ENCODE measurements at regions not wholly inside any gene's neighbourhood (a gene's known extent, or its start where the extent isn't known, plus 50 kb on each side); places are given as distances from the start of the nearest gene placed in this dataset.

DNA sequence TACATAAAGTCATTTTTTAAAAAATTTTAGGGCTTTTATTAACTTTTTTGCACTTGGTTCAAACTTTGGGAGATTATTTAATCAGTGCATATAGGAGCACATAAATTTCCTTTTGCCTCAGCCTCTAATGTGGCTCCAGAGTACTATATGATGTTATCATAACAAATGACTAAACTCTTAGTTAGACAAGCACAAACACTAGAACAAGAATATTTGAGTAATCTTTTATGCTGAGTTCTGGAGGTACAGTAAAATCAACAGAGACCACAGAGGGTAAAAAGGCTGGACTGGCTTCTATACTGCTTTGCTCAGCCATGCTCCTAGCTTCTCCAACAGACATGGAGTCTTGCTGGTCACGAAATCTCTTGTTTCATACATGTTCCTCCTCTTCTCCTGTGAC, 52.5 kb upstream of the SGCD start:
- no peak for DNase-seq (ENCODE audit: low spot score)

Measured in AG08395 (cell line).